ENCODE measurements at regions not wholly inside any gene's neighbourhood (a gene's known extent, or its start where the extent isn't known, plus 50 kb on each side); places are given as distances from the start of the nearest gene placed in this dataset.

DNA sequence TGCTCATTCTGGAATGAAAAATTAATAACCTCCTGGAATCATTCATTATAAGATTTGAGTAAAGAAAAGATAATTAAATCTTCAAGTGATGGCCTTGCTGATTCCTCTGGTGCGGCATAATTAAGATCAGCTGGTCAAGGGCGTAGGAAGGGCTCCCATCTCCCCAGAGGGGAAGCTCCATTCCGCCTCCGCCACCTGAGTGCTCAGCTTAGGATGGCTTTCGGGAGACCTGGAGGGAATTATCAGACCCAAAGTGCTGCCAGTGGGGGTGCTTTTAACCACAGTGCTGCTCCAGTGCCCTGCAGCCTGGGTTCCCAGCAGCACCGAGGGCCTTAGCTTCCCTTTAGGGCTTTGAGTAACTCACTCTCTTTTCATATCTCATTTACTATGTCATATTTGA lies 556.6 kb upstream of the RGMA start:
- H3K4me3 ChIP-seq (ENCODE audit: low read length) = no peak overlapping the region
- no peak for TF ChIP-seq ZNF274 (IDR thresholded peaks at IDR 0.05; ENCODE audit: low read depth, low read length)

DNA sequence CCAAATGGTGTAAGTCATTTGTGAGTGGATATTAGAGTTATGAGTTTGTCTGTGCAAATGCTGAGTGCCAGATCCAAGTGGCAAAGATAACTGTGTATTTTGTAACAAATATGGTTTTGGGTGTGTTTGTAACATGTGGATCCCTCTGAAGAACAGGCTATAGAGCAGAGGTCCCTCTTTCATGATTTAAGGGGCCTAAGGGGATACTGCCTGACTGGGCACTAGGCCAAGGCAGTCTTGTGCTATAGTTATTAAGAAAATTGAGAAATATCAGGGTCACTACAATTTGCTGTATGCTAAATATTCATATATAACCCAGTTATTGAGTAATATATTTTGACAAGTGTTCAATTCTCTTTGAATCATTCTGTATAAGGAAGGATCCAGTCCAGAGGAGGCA lies 555.6 kb upstream of the RGMA start:
- no peak overlapping the region for H3K4me3 ChIP-seq (ENCODE audit: low read length)

DNA sequence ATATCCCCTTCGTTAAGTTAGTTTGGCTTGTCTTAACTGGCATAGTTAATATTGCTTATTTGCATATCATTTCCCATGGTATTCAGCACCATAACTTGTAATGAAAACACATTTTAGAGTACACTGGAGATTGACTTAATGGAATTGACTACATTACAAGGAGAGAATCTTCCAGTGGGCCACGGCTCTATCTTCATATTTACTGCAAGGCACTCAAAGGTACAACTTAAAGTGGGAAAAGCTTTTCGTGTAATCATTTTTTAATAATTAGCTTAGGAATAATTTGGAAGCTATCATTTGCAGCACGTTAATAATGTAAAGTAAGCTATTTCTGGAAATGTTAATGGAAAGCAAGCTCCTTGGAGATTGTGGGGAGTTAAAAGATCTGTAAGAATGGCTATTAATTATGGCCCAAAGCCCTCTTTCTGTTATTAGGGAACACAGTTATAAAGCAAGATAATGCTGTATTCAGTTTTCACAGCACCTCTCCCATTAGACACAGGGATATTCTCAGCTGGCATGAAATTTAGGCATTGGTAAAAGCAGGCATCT lies 551.5 kb upstream of the RGMA start:
- TF ChIP-seq ZNF274 (IDR thresholded peaks at IDR 0.05; ENCODE audit: low read depth, low read length) = no peak
- no peak overlapping the region for H3K4me3 ChIP-seq (ENCODE audit: low read length)

More for the DNA sequence above, 555.6 kb upstream of the RGMA start:
- TF ChIP-seq ZNF274 (IDR thresholded peaks at IDR 0.05; ENCODE audit: low read depth, low read length) = no peak

DNA sequence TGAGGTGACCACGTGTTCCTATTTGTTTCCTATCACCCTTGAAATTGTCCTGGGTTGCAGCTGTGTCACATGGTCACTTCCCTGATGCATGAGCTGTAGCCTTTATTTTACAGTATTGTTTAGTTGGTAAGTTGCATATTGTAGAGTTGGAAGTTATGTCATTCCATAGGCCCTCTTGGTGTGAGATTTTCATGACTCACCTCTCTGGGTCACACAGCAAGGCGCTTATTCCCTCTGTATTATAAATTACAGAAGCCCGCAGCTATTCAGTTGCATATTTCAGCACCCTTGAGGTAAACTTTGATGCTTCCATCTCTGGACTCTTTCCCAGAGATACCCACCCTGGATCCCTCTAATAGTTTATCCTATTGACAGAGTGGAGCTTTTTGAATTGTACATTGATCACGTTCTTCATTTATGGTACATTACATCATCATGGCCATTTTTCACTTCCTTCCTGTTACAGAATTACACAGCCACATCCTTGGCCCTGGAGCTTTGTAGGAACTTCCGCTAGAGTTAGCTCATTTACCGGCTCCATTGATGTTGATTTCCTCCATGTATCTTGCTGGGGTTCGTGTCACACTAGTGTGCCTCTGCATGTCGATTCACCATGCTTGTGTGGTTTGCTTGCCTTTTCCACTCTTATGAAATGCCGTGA lies 543.1 kb upstream of the RGMA start:
- no peak overlapping the region for H3K4me3 ChIP-seq (ENCODE audit: low read length)
- no peak for TF ChIP-seq ZNF274 (IDR thresholded peaks at IDR 0.05; ENCODE audit: low read depth, low read length)

DNA sequence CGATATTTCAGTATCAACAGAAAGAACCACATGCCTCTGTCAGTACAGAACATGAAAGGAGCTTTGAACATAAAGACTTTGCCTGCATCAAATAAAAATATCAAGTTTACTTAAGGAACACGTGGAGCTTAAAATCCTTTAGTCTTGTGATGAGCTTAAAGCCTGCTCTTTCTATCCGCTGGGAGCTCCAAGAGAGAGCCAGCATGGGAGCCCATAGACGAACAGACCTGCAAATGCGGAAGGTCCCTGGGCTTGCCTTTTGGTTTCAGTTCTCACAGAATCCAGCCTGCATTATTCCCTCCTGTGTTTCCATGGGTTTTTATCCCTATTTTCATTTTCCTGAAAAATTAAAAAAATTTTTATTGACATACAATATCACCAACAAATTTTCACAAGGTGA lies 530.6 kb upstream of the RGMA start:
- TF ChIP-seq ZNF274 (IDR thresholded peaks at IDR 0.05; ENCODE audit: low read depth, low read length) = no peak
- no peak overlapping the region for H3K4me3 ChIP-seq (ENCODE audit: low read length)

DNA sequence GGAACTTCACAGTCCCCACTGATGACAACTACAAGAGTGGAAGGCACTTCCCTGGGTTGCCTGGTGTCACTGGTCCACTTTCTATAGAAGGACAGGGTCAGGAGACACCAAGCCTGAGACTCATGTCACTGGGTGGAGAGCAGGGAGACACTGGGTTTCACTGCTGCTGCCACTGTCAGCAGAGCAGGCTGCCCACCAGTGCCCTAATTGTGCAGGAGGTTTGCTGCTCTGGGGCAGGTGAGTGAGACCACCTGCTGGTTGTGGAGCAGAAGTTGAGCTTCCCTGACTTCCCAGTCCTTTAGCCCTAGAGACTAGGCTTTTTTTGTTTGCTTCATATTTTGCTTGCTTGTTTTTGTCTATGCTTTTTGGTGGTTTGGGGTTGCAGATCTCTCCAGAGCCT lies 528.4 kb upstream of the RGMA start:
- no peak for TF ChIP-seq ZNF274 (IDR thresholded peaks at IDR 0.05; ENCODE audit: low read depth, low read length)
- H3K4me3 ChIP-seq (ENCODE audit: low read length) = no peak overlapping the region

DNA sequence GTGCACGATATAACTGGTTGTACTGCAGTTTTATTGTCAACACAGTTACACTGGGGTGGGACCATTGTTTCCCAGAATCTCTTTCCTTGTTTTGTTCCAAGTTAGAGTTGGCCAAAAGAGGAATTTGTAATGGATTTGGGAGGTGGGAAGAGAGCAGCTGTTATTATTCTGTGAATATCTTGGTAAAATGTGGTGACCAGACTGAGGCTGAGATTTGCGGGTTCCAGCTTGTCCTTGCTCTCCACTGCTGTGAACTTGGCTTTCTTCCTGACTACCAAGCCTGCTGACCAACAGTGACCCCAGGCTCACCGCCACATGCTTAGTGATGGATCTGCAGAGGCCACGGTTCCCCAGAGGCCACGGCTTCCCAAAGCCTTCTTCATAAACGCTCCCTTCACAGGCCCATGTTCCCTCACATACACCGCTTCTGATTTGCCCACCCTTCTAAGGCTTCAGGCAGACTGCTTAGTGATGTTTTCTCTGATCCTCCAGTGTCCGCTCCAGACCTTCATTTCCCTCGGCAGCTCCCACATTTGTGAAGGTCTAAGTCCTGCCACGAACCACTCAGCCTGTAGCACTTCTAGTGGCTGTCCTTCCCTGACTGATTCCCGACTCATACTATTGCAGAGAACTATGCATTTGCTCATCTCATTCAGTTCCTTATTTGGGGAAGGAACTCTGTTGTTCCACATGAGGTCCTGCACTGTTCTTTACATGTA lies 525.5 kb upstream of the RGMA start:
- no peak for TF ChIP-seq ZNF274 (IDR thresholded peaks at IDR 0.05; ENCODE audit: low read depth, low read length)
- no peak overlapping the region for H3K4me3 ChIP-seq (ENCODE audit: low read length)

DNA sequence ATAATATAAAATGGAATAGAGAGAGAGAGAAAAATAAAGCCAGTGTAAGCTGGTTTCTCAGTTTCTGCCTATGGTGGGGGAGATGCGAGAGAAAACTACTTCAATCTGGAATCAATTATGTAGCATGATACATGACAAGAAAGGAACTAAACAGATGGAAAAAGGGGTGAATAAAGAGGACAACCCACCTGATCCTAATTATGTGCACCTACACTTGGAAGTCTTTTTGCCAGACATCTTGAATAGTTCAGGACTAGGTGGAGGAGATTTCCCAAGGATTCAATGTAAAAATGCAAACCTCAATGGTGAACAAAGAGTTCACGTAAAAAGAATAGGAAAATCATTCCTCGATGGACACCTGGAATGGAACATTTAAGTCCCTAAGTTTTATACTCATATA lies 524.4 kb upstream of the RGMA start:
- H3K4me3 ChIP-seq (ENCODE audit: low read length) = no peak overlapping the region
- TF ChIP-seq ZNF274 (IDR thresholded peaks at IDR 0.05; ENCODE audit: low read depth, low read length) = no peak

DNA sequence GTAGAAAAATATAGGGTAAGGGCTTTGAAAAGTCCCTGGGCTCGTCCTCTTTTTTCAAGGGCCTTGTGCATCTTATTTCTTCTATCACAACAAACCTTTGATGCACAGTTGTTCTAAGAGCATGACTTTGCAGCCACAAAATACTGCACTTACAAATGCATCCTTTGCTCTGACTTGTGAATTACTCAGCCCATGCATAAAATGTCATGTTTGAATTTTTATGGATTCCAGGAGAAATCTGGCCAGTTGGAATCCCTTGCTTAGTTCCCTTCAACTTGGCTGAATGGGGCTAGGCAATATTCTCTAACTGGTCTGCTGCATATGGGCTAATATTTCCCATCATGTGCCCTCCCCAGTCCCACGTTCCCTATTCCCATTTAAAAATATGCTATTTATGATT lies 523.9 kb upstream of the RGMA start:
- no peak for TF ChIP-seq ZNF274 (IDR thresholded peaks at IDR 0.05; ENCODE audit: low read depth, low read length)
- no peak overlapping the region for H3K4me3 ChIP-seq (ENCODE audit: low read length)

DNA sequence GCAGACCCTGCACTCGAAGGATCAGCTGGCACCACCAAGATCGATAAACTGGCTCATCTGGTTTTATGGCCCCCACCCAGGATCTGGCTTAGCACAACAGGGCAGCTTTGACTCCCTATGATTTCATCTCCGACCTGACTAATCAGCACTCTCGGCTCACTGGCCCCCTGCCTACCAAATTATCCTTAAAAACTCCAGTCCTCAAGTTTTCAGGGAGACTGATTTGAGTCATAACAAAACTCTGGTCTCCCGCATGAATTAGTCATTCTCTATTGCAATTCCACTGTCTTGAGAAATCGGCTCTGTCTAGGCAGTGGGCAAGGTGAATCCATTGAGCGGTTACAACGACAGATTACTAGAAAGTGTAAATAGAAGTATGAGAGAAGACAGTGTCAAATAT lies 521.9 kb upstream of the RGMA start:
- no peak overlapping the region for H3K4me3 ChIP-seq (ENCODE audit: low read length)
- TF ChIP-seq ZNF274 (IDR thresholded peaks at IDR 0.05; ENCODE audit: low read depth, low read length) = no peak

DNA sequence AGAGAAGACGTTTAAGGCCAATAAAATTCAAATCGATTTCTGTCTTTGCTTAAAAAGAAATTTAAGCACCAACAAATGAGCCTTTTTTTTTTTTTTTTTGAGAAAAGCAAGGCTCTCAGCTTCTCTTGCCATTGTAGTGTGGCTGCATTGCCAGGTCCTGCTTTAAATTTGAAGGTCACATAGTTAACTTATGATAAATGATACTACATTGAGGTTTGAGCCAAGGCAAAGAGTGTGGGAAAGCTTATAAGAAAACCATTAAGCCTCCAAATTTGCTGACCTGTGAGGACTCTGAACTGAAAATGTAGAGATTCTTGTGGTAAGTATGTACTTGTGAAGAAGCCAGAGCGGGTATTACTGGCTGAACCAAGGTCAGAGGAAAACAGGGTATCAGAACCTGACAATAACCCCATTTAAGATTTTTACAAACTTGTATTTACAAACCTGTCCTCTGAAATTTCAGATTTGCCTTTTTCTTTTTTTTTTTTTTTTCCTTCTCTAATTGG lies 519.7 kb upstream of the RGMA start:
- no peak for TF ChIP-seq ZNF274 (IDR thresholded peaks at IDR 0.05; ENCODE audit: low read depth, low read length)
- H3K4me3 ChIP-seq (ENCODE audit: low read length) = no peak overlapping the region

DNA sequence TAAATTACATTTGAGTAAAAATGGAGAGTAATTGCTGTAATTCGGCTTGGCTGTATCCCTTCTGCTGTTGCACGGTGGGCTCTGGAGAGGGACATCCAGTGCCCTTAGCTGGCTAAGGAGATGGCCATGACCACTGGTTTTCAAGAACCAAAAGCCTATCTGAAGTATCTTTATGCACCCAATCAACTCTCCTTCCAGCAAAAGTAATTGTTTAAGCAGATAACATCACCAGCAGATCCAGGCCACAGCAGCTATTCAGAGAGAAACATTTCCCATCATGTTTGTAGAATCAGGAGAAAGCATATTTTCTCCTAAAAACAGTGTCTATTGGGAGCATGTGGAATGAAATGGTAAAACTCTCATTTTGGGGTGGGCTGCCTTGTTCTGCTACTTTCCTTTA lies 514.5 kb upstream of the RGMA start:
- no peak for TF ChIP-seq ZNF274 (IDR thresholded peaks at IDR 0.05; ENCODE audit: low read depth, low read length)

DNA sequence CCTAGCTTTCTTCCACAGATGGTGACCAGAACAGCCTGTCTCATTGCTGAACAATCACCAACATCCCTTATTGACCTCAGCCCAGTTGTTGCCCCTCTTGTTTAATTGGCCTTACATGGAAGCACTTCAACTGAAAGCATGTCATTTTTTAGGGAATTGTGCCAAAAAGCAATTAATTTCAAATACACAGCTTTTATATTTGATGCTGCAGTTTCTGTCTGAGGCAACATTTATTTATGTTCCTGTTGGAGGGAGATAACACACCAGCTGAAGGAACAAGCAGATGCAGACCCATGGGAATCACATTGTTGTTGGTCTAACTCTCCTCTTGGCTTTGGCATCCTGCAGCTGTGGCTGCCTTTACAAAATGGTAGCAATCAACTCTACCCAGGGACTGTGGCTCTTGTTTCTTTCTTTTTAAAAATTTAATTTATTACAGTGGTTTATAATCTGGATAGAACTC lies 498.1 kb upstream of the RGMA start:
- no peak for TF ChIP-seq ZNF274 (IDR thresholded peaks at IDR 0.05; ENCODE audit: low read depth, low read length)

More for the DNA sequence above, 514.5 kb upstream of the RGMA start:
- no peak overlapping the region for H3K4me3 ChIP-seq (ENCODE audit: low read length)

DNA sequence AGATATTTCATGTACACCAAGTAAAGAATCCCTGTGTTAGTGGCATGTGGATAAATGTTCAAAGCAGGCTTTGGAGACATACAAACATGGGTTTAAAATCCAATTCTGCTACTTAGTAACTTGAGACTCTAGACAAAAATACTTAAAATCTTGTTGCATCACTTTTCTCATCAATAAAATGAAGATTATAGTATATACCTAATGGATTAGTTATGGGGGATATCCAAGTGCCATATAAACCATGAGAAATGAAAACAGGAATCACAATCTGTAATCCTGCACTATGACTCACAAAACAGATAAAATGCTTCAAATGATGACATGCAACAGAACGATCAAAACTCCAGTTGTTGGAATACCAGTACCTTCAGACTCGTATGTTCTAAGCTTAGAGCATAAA lies 496.0 kb upstream of the RGMA start:
- no peak for TF ChIP-seq ZNF274 (IDR thresholded peaks at IDR 0.05; ENCODE audit: low read depth, low read length)
- no peak overlapping the region for H3K4me3 ChIP-seq (ENCODE audit: low read length)

More for the DNA sequence above, 498.1 kb upstream of the RGMA start:
- H3K4me3 ChIP-seq (ENCODE audit: low read length) = no peak overlapping the region

DNA sequence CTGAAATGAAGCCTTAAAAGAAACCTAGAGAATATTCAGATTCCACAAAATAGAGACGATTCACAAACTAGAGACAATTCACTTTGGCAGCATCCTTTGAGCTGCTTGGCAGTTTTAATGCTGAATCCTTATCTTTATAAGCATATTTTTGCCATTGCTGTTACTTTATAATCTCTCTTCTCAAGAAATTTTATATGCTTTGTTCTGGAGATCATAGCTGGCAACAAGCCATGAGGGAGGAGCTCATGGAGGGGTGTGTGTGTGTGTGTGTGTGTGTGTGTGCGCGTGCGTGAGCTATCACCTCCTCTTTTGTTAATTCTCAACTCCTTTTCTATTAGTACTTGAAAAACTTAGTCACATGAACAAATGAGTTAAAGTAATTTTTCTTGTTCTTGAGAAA lies 495.0 kb upstream of the RGMA start:
- no peak overlapping the region for H3K4me3 ChIP-seq (ENCODE audit: low read length)
- TF ChIP-seq ZNF274 (IDR thresholded peaks at IDR 0.05; ENCODE audit: low read depth, low read length) = no peak

Data from GM08714 (cell line).